ENCODE measurements at regions not wholly inside any gene's neighbourhood (a gene's known extent, or its start where the extent isn't known, plus 50 kb on each side); places are given as distances from the start of the nearest gene placed in this dataset.
"Not testable (repeated sequence)": the region's sequence is repeated elsewhere in the genome, so short reads cannot be mapped to it uniquely, and the experiment has no call there.

DNA sequence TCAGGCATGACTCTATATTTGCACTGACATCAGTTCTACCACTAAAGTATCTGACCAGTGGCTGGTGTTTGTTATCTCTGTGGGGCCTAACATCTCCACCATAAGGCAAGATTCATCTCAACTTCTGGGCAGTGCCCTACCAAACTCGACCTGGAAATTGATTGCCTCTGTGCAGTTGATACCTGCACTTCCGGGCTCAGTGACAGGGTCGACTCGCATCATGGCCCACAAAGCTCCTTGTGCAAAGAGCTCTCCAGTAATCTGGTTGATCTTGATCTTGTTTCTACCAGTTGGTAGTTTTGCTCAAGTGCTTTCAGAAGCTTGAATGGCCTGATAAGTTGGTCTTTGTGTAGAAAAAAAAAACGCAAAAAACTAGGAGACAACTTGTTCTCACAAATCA, 501.1 kb upstream of the JAG1 start:
- no peak for DNase-seq (ENCODE audit: low read depth)
- TF ChIP-seq, protein P1, sequence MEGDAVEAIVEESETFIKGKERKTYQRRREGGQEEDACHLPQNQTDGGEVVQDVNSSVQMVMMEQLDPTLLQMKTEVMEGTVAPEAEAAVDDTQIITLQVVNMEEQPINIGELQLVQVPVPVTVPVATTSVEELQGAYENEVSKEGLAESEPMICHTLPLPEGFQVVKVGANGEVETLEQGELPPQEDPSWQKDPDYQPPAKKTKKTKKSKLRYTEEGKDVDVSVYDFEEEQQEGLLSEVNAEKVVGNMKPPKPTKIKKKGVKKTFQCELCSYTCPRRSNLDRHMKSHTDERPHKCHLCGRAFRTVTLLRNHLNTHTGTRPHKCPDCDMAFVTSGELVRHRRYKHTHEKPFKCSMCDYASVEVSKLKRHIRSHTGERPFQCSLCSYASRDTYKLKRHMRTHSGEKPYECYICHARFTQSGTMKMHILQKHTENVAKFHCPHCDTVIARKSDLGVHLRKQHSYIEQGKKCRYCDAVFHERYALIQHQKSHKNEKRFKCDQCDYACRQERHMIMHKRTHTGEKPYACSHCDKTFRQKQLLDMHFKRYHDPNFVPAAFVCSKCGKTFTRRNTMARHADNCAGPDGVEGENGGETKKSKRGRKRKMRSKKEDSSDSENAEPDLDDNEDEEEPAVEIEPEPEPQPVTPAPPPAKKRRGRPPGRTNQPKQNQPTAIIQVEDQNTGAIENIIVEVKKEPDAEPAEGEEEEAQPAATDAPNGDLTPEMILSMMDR (IDR thresholded peaks at IDR 0.05; ENCODE audit: insufficient read depth, low read depth, low read length, missing control alignments), result no peak

DNA sequence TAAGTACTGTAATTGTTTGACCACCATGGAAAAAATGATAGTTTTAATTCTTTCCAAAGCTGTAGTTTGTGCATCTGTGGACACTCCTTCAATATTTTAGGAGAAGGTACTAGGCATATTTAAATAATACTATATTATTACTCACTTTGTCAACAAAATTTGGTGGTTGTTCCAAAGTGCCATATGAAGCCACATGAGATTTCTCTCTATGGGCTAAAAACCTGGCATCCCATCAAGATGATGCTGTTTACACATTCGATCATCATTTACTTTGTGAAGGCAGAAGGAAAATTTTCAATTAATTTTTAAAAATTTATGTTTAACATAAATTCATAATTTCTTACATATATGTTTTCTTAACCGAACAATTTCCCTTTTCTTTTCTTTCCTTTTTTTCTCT, 502.6 kb upstream of the JAG1 start:
- TF ChIP-seq, protein P1 (IDR thresholded peaks at IDR 0.05; ENCODE audit: insufficient read depth, low read depth, low read length, missing control alignments), result no peak
- no peak for DNase-seq (ENCODE audit: low read depth)
- no peak overlapping the region for H3K4me3 ChIP-seq (ENCODE audit: low read length)

More for the DNA sequence above, 501.1 kb upstream of the JAG1 start:
- no peak overlapping the region for H3K4me3 ChIP-seq (ENCODE audit: low read length)

DNA sequence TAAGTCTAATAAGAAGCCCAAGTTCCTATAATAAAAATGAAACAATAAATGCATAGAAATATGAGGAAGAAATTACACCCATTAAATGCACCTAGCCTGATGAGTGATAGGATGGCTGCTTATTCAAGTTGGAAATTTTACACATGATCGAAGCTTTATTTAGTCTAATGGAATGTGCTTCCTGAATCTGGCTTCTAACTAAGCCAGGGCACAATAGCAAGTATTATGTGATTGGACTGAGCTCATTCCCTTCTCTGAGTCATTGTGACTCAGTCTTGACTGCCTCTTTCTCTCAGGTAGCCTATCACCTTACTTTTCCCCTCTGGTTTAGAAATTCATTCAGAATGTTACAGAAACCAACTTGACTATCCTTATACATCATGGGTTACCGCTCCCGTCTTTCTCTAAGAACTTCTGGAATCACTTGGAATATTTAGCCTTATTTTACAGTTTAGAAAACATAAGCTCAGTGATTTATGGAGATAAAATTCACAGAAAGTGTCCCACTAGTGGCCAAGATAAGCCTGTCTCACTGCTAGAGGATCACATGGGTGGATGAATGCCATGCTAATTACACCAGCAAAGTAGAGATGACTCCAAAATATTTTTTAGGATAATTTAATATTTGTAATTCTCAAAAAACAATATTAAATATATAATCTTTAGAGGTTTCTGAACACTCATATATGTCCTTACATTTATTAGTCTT, 505.3 kb upstream of the JAG1 start:
- H3K4me3 ChIP-seq (ENCODE audit: low read length), result no peak overlapping the region
- TF ChIP-seq, protein P1 (IDR thresholded peaks at IDR 0.05; ENCODE audit: insufficient read depth, low read depth, low read length, missing control alignments), result peak; percentile 45
- DNase-seq (ENCODE audit: low read depth), result peak; percentile 98

DNA sequence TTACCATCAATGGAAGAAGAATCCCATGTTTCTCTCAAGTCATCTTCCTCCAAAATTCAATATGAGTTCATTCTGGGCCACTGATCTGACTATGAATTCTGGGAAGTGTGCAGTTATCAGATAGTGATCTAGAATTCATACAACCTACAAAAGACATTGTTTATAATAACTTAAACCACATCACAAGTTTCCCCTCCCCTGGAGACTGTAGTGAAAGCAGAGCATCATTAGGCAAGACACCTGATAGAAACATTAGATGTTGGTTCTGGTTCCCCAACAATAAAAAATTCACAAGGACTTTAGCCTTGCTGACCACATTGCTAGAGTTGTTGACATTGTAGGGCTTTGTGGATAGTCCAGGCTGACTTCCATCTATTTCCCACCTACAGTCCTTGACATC, 506.4 kb upstream of the JAG1 start:
- no peak for DNase-seq (ENCODE audit: low read depth)
- H3K4me3 ChIP-seq (ENCODE audit: low read length), result no peak overlapping the region
- TF ChIP-seq, protein P1 (IDR thresholded peaks at IDR 0.05; ENCODE audit: insufficient read depth, low read depth, low read length, missing control alignments), result no peak

DNA sequence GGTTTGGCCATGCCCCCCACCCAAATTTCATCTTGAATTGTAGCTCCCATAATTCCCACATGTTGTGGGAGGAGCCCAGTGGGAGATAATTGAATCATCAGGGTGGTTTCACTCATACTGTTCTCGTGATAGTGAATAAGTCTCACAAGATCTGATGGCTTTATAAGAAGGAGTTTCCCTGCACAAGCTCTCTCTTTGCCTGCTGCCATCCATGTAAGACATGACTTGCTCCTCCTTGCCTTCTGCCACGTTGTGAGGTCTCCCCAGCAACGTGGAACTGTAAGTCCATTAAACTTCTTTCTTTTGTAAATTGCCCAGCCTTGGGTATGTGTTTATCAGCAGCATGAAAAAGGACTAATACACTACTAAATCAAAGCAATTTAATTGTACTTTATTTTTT, 507.3 kb upstream of the JAG1 start:
- not testable (repeated sequence) for DNase-seq (ENCODE audit: low read depth); H3K4me3 ChIP-seq (ENCODE audit: low read length)

DNA sequence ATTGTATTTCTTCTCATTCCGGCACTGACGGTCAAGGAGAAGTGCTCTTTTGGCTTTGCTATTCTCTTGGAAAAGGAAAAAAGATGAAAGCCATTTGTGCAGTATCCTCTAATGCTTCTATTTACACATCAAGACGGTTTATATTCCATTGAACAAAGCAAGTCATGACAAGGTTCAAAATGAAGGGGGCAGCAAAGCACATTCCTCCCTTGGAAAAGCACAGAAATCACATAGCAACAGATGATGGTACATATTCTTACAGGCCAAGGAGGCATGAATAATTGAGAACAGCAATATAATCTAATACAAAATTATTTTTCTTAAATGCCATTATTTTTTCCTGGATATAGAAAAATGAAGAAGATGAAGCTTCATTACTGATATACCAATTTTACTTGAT, 508.2 kb upstream of the JAG1 start:
- H3K4me3 ChIP-seq (ENCODE audit: low read length), result no peak overlapping the region
- TF ChIP-seq, protein P1 (IDR thresholded peaks at IDR 0.05; ENCODE audit: insufficient read depth, low read depth, low read length, missing control alignments), result peak; percentile 2
- no peak for DNase-seq (ENCODE audit: low read depth)

DNA sequence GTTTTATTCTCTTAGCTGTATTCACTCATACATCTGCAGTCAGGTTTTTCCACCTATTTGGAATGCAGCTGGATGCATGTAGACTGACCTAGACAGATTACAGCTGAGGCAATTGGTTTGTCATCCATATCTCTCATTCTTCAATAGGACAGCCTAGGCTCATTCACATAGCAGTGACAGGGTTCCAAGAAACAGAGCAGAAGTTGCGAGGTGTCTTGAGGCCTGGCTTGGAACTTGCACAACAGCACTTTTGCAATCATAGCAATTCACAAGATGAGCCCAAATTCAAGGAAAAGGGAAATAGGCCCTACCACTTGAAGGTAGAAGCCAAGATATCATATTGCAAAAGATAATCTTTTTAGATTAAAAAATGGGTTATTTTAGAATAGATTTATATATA, 508.9 kb upstream of the JAG1 start:
- peak; percentile 48 for DNase-seq (ENCODE audit: low read depth)
- TF ChIP-seq, protein P1 (IDR thresholded peaks at IDR 0.05; ENCODE audit: insufficient read depth, low read depth, low read length, missing control alignments), result no peak
- H3K4me3 ChIP-seq (ENCODE audit: low read length), result no peak overlapping the region

All from epithelial cell of esophagus (primary cell).